B cell (primary cell): ENCODE measurements at regions not wholly inside any gene's neighbourhood (a gene's known extent, or its start where the extent isn't known, plus 50 kb on each side); places are given as distances from the start of the nearest gene placed in this dataset.

Experiments
- ATAC-seq: fragments of 200-7000 bp; cut with Tn5 transposase; one replicate; pipeline ENCODE4 v1.10.0; 2021; ENCODE audit warnings: low read depth, mild to moderate bottlenecking, moderate number of reproducible peaks, moderate library complexity
- CTCF ChIA-PET: fragments of 350-600 bp; sonication (Branson Sonifier 250); formaldehyde crosslinking; loops from one replicate; lab custom pipeline; 2021; ENCODE audit warnings: antibody characterized with exemption, inconsistent platforms; lab: Charles Lee
- POLR2A ChIA-PET: fragments of 350-600 bp; sonication (Branson Sonifier 250); formaldehyde crosslinking; loops from one replicate; lab custom pipeline; 2021; ENCODE audit warnings: antibody characterized with exemption; lab: Charles Lee
- DNase-seq: peaks from one replicate; pipeline ENCODE4 v3.0.0; 2013
- H2AFZ ChIP-seq: 2 replicates; pipeline ENCODE4 v1.6.1; 2012; ENCODE audit warnings: mild to moderate bottlenecking, low read depth, low read length; ENCODE audit not compliant: insufficient read depth, poor library complexity, severe bottlenecking
- H3K27ac ChIP-seq, 2 donors: 1 replicate in 1 of 2; 2 replicates in 1 of 2; pipeline ENCODE4 v1.5.1; 2012 to 2013; ENCODE audit warnings: low read length in 2 of 2, mild to moderate bottlenecking in 2 of 2, moderate library complexity in 1 of 2
- H3K27me3 ChIP-seq, 4 experiments: fragments of 200-600 bp in 1 of 4; sonication (generic) in 1 of 4; replicated peaks in 1 of 4; 1 replicate in 2 of 4; 2 replicates in 2 of 4; pipeline versions ENCODE4 v1.6.1 to v1.7.0; 2013 to 2016; ENCODE audit warnings: low read length in 3 of 4, mild to moderate bottlenecking in 2 of 4, mixed read lengths in 1 of 4, moderate library complexity in 1 of 4; ENCODE audit not compliant: insufficient read depth in 4 of 4, control insufficient read depth in 3 of 4; ENCODE audit errors: control extremely low read depth in 1 of 4
- H3K36me3 ChIP-seq, 2 experiments: replicated peaks in 1 of 2; 1 replicate in 1 of 2; 2 replicates in 1 of 2; pipeline versions ENCODE4 v1.6.1 to v1.7.1; 2013; ENCODE audit warnings: low read length in 1 of 2; ENCODE audit not compliant: insufficient read depth in 2 of 2, control insufficient read depth in 1 of 2; ENCODE audit errors: control extremely low read depth in 1 of 2, extremely low read depth in 1 of 2
- H3K4me1 ChIP-seq, 2 donors: fragments of 200-600 bp in 1 of 2; sonication (generic) in 1 of 2; 1 replicate in 1 of 2; 2 replicates in 1 of 2; pipeline versions ENCODE4 v1.5.1 to v1.6.1; 2013 to 2017; ENCODE audit warnings: low read length in 2 of 2; ENCODE audit not compliant: control insufficient read depth in 2 of 2, insufficient read depth in 2 of 2
- H3K4me2 ChIP-seq: replicated peaks from 2 replicates; pipeline ENCODE3; 2012; ENCODE audit warnings: mild to moderate bottlenecking, low read depth, low read length; ENCODE audit not compliant: poor library complexity, severe bottlenecking
- H3K4me3 ChIP-seq, 5 experiments: fragments of 200-600 bp in 1 of 5; sonication (generic) in 1 of 5; 1 replicate in 3 of 5; 2 replicates in 2 of 5; pipeline versions ENCODE4 v1.5.1 to v1.7.0; 2011 to 2016; ENCODE audit warnings: low read length in 4 of 5, mild to moderate bottlenecking in 4 of 5, low read depth in 2 of 5, control low read depth in 1 of 5, moderate library complexity in 1 of 5; ENCODE audit not compliant: insufficient read depth in 1 of 5; ENCODE audit errors: control extremely low read depth in 1 of 5, extremely low read depth in 1 of 5
- H3K79me2 ChIP-seq: fragments of 200-600 bp; sonication (generic); one replicate; pipeline ENCODE4 v1.6.0; 2016; ENCODE audit warnings: low read length; ENCODE audit not compliant: control insufficient read depth, insufficient read depth
- H3K9ac ChIP-seq: fragments of 200-600 bp; sonication (generic); 2 replicates; pipeline ENCODE4 v1.6.1; 2017; ENCODE audit warnings: mild to moderate bottlenecking, low read length, moderate library complexity
- H3K9me3 ChIP-seq, 3 donors: one replicate each; pipeline versions ENCODE4 v1.6.1 to v1.7.1; 2013; ENCODE audit warnings: low read length in 2 of 3; ENCODE audit not compliant: control insufficient read depth in 2 of 3, insufficient read depth in 1 of 3; ENCODE audit errors: control extremely low read depth in 1 of 3
- H4K20me1 ChIP-seq: 2 replicates; pipeline ENCODE4 v1.6.0; 2012; ENCODE audit warnings: mild to moderate bottlenecking, low read length; ENCODE audit not compliant: insufficient read depth, control insufficient read depth, poor library complexity, severe bottlenecking
- H3K27ac Mint-ChIP-seq: one replicate; pipeline ENCODE4 v1.8.0; 2021; ENCODE audit warnings: mixed read lengths
- H3K27me3 Mint-ChIP-seq: one replicate; pipeline ENCODE4 v1.8.0; 2021; ENCODE audit warnings: mixed read lengths
- H3K4me1 Mint-ChIP-seq: one replicate; pipeline ENCODE4 v1.8.0; 2021; ENCODE audit warnings: mixed read lengths
- H3K4me3 Mint-ChIP-seq: one replicate; pipeline ENCODE4 v1.8.0; 2021; ENCODE audit warnings: mixed read lengths
- H3K9me3 Mint-ChIP-seq: one replicate; pipeline ENCODE4 v1.8.0; 2022; ENCODE audit warnings: mixed read lengths; ENCODE audit not compliant: insufficient read depth
- CTCF ChIP-seq: fragments of 200-600 bp; IDR thresholded peaks from one replicate; pipeline ENCODE4 v1.8.0; 2022; ENCODE audit warnings: antibody characterized with exemption, mild to moderate bottlenecking
- EZH2 ChIP-seq: IDR thresholded peaks from 2 replicates; pipeline ENCODE4 v1.6.1; 2012; ENCODE audit warnings: borderline replicate concordance, low read depth, mild to moderate bottlenecking, moderate library complexity, low read length; ENCODE audit not compliant: insufficient read depth, poor library complexity, severe bottlenecking
- WGBS: methylation state at CpG from one replicate; pipeline ENCODE4 v1.1.5; 2013; ENCODE audit warnings: missing lambda C conversion rate; ENCODE audit not compliant: insufficient coverage; 5-methylcytosine and 5-hydroxymethylcytosine counted together
- intact Hi-C: fragments of 100-400 bp; cut with micrococcal nuclease; formaldehyde crosslinking; loops from one replicate; pipeline ENCODE4 v1.10.0; 2022

GRCh38 chr7:70953796-70954195 is 178.1 kb upstream of the GALNT17 start:
- ChIA-PET CTCF (no interaction called here), POLR2A (no interaction called here)
- Mint-ChIP-seq H3K27ac (no peak overlapping the region), H3K27me3 (no peaks in the 10 kb centered on the region), H3K9me3 (peaks cover 4% of the 10 kb centered on the region), H3K4me3 (no peak overlapping the region), H3K4me1 (no peaks in the 10 kb centered on the region)
- Histone ChIP-seq H3K36me3 (no peaks in the 10 kb centered on the region), H3K4me2 (no peak overlapping the region), H3K27ac (no peak overlapping the region), H3K9me3 (peaks cover 0 to 9% (median 0%) of the 10 kb centered on the region in 3 donors), H3K9ac (no peak overlapping the region), H3K4me3 (no peak overlapping the region), H2AFZ (no peak overlapping the region), H4K20me1 (no peaks in the 10 kb centered on the region), H3K4me1 (no peaks in the 10 kb centered on the region), H3K27me3 (no peaks in the 10 kb centered on the region), H3K79me2 (no peaks in the 10 kb centered on the region)
- intact Hi-C loops: no loop called here
- DNase-seq: no peak
- no peak for TF ChIP-seq EZH2
- no peak for TF ChIP-seq CTCF
- ATAC-seq: no peak
- WGBS: 10% methylated on average over 2 of the region's 6 CpGs

DNA sequence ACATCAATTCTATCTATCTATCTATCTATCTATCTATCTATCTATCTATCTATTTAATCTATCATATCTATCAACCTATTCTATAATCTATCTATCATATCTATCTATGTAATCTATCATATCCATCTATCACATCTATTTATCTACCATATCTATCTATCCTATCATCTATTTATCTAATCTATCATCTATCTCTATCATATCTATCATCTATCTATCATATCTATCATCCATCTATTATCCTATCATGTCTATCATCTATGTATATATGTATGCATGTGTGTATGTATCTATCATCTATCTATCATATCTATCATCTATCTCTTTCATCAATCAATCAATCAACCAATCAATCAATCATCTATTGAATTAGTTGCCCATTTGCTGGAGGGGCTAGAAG is 159.3 kb upstream of the GALNT17 start:
- DNase-seq: no peak
- ChIA-PET CTCF (no interaction called here), POLR2A (no interaction called here)
- no peak for ATAC-seq
- Histone ChIP-seq H3K4me2 (no peak overlapping the region), H3K9ac (no peak overlapping the region), H3K27me3 (no peaks in the 10 kb centered on the region), H4K20me1 (no peaks in the 10 kb centered on the region), H3K4me3 (no peak overlapping the region), H3K36me3 (no peaks in the 10 kb centered on the region), H3K4me1 (no peaks in the 10 kb centered on the region), H3K9me3 (peaks cover 0 to 20% (median 0%) of the 10 kb centered on the region in 3 donors), H2AFZ (no peak overlapping the region), H3K79me2 (no peaks in the 10 kb centered on the region), H3K27ac (no peak overlapping the region)
- no peaks in the 10 kb centered on the region for H3K27me3 Mint-ChIP-seq
- intact Hi-C loops: no loop called here
- no peak for TF ChIP-seq EZH2
- H3K27ac Mint-ChIP-seq: no peak overlapping the region
- H3K9me3 Mint-ChIP-seq: no peaks in the 10 kb centered on the region
- no peak overlapping the region for H3K4me3 Mint-ChIP-seq
- H3K4me1 Mint-ChIP-seq: no peaks in the 10 kb centered on the region
